NCI-H1930 (cell line): ENCODE measurements at regions not wholly inside any gene's neighbourhood (a gene's known extent, or its start where the extent isn't known, plus 50 kb on each side); places are given as distances from the start of the nearest gene placed in this dataset.
"Not testable (repeated sequence)": the region's sequence is repeated elsewhere in the genome, so short reads cannot be mapped to it uniquely, and the experiment has no call there.

Experiments used
- DNase-seq, 2 experiments: peaks; one replicate each; lab custom pipeline; 2025; lab: John Stamatoyannopoulos, UW

DNA sequence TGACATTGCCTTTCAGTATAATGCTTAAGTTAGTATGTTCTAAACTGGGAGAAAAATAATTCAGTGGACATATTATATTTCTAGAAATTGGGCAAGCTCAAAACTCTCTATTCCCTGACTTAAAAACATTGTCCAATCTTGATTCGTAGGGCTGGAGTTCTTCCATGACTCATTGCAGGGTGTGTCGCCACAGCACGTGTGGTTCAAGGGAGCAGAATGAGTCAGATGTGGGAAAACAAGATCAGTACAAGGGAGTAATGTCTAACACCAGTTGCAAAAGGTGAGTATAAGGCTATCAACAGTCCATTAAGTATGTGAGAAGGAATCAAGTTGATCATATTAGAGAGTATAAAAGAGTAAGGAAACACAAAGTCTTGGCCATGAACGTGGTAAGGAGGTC lies 887.0 kb downstream of the TMTC2 start:
- no peak for DNase-seq

- DNase-seq, result no peak
Observed at GRCh38 chr12:83559650-83560049, 872.9 kb downstream of the TMTC2 start.

- DNase-seq, result not testable (repeated sequence)
Observed at GRCh38 chr12:83556040-83556439, 869.3 kb downstream of the TMTC2 start.

- no peak for DNase-seq
Observed at GRCh38 chr12:83541446-83541845, 854.7 kb downstream of the TMTC2 start.

GRCh38 chr12:83538361-83538965 lies 851.8 kb downstream of the TMTC2 start:
- DNase-seq, result no peak

GRCh38 chr12:83537428-83538053 lies 850.8 kb downstream of the TMTC2 start:
- DNase-seq, result no peak

DNA sequence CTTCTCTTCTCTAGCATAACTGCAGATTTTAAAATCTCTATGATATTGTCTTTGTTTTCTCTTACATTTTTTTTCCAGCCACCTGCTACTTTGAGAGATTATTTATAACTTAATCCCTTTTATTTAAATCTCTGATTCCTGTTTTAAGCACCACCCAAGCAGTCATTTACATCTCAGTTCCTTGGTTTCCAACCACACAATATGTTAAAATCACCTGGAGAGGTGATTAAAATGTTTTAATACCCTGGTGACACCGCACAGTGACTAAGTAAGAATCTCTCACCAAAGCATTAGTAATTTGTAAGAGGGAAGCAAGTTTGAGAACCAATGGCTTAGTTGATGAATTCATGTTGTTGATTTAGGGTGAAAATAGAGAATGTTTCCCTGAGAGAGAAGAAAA lies 849.8 kb downstream of the TMTC2 start:
- DNase-seq, result no peak

- no peak for DNase-seq
Observed at GRCh38 chr12:83528571-83528970, 841.9 kb downstream of the TMTC2 start.

- no peak for DNase-seq
Observed at GRCh38 chr12:83527810-83528209, 841.1 kb downstream of the TMTC2 start.

- no peak for DNase-seq
Observed at GRCh38 chr12:83515306-83516026, 828.8 kb downstream of the TMTC2 start.

DNA sequence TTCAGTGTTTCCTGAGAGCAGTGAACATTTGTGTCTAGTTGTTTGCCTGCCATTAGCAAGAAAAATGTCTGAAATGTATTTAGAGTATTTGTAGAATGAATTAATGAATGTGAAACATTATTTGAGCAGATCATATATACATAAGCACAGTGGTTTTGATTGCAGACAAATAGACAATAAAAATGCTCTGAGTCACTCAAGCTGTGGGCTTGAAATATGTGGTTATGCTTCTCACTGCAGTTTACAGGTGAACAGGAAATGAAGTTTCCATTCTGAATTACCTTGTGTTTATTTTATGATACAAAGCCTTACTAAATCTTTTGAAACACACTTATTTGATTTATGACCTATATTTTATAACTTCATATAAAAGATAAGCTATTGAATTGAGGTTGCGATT lies 827.7 kb downstream of the TMTC2 start:
- no peak for DNase-seq

- no peak for DNase-seq
Observed at GRCh38 chr12:83506841-83507240, 820.1 kb downstream of the TMTC2 start.

GRCh38 chr12:83505586-83505985 lies 818.9 kb downstream of the TMTC2 start:
- no peak for DNase-seq

- not testable (repeated sequence) for DNase-seq
Observed at GRCh38 chr12:83499894-83500293, 813.2 kb downstream of the TMTC2 start.

DNA sequence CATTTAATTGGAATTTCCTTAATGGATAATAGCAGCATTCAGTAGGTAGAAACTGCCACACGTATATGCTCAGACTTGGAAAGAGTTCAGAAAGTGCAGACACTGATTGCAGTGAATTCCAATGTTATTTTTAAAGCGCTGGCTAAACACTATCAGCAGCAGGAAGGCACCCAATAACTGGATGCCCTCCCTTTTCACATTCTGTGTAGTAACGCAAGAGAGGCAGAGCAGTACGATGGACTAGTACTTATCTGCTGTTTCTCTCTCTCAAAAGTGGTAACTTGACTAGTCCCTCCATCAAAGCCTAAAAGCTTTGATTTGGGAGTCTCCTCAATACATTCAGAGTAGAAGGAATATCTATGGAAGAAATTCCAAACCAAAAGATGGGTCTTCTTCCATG lies 791.0 kb downstream of the TMTC2 start:
- no peak for DNase-seq

- DNase-seq, result no peak
Observed at GRCh38 chr12:83476695-83477690, 790.3 kb downstream of the TMTC2 start.

DNA sequence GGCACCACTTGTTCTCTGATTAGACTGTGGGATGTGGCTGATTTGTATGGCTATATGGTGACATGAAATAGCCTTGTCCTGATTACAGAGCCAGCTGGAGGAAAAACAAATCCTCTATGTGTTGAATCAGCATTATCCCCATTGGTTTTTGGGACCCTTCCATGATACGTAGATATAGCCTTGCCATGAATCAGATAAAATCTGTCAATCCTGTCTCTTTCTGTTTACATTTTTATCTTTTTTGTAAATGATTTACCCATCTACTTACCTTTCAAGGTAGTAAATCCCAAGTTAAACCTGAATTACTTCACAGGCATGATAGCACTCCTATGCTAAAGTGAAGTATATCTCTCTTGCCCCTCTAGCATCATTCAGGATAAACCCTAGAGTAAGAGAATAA lies 789.3 kb downstream of the TMTC2 start:
- no peak for DNase-seq

DNA sequence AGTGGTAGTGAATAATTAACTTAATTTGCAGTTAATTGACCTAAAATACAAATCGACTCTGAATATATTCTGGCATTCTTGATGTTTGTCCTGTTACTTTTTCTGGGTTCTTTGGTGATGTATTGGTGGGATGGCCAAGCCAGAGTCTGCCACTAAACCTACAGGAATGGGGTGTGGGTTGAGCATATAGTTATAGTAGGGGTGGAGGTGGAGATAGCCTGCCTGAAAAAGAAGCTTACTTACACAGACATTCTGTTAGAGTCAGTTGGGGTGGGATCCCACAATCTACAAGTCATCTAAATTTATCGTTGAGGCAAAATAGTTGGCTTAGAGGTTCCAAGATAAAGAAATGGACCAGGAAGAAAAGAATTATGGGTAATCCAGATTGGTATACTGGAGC lies 787.7 kb downstream of the TMTC2 start:
- DNase-seq, result no peak

GRCh38 chr12:83473408-83474095 lies 786.8 kb downstream of the TMTC2 start:
- no peak for DNase-seq

- DNase-seq, result no peak
Observed at GRCh38 chr12:83472772-83473171, 786.1 kb downstream of the TMTC2 start.

- no peak for DNase-seq
Observed at GRCh38 chr12:83472350-83472749, 785.6 kb downstream of the TMTC2 start.

- DNase-seq, result no peak
Observed at GRCh38 chr12:83471341-83471740, 784.6 kb downstream of the TMTC2 start.
